Fibroblast of skin of left biceps (primary cell): ENCODE measurements at regions not wholly inside any gene's neighbourhood (a gene's known extent, or its start where the extent isn't known, plus 50 kb on each side); places are given as distances from the start of the nearest gene placed in this dataset.
"Not testable (repeated sequence)": the region's sequence is repeated elsewhere in the genome, so short reads cannot be mapped to it uniquely, and the experiment has no call there.

Experiments
- DNase-seq, 2 experiments: peaks; one replicate each; pipeline ENCODE4 v3.0.0-alpha.2; 2013; ENCODE audit warnings: low read depth in 2 of 2

- no peak for DNase-seq
Observed at GRCh38 chr18:43341014-43341413, 63.7 kb upstream of the SYT4 start.

GRCh38 chr18:43350176-43350575 lies 72.9 kb upstream of the SYT4 start:
- no peak for DNase-seq

GRCh38 chr18:43364535-43364934 lies 87.2 kb upstream of the SYT4 start:
- no peak for DNase-seq

GRCh38 chr18:43367895-43368294 lies 90.6 kb upstream of the SYT4 start:
- no peak for DNase-seq

- DNase-seq: not testable (repeated sequence)
Observed at GRCh38 chr18:43369311-43369710, 92.0 kb upstream of the SYT4 start.

GRCh38 chr18:43372773-43373172 lies 95.5 kb upstream of the SYT4 start:
- DNase-seq: no peak

GRCh38 chr18:43380104-43380672 lies 102.9 kb upstream of the SYT4 start:
- DNase-seq: no peak

GRCh38 chr18:43382641-43383403 lies 105.5 kb upstream of the SYT4 start:
- DNase-seq: no peak

- DNase-seq: no peak
Observed at GRCh38 chr18:43389163-43389562, 111.9 kb upstream of the SYT4 start.

- no peak for DNase-seq
Observed at GRCh38 chr18:43392168-43392567, 114.9 kb upstream of the SYT4 start.

GRCh38 chr18:43393174-43393573 lies 115.9 kb upstream of the SYT4 start:
- peak in 1 of 2 experiments; percentile 3 for DNase-seq

- DNase-seq: no peak
Observed at GRCh38 chr18:43396266-43396665, 119.0 kb upstream of the SYT4 start.

- no peak for DNase-seq
Observed at GRCh38 chr18:43398601-43399000, 121.3 kb upstream of the SYT4 start.

GRCh38 chr18:43405097-43405496 lies 127.8 kb upstream of the SYT4 start:
- DNase-seq: no peak

GRCh38 chr18:43414006-43414405 lies 136.7 kb upstream of the SYT4 start:
- no peak for DNase-seq

- no peak for DNase-seq
Observed at GRCh38 chr18:43420091-43420490, 142.8 kb upstream of the SYT4 start.

GRCh38 chr18:43420950-43421349 lies 143.7 kb upstream of the SYT4 start:
- no peak for DNase-seq

- no peak for DNase-seq
Observed at GRCh38 chr18:43422518-43422917, 145.2 kb upstream of the SYT4 start.

GRCh38 chr18:43435851-43436250 lies 158.6 kb upstream of the SYT4 start:
- DNase-seq: no peak

GRCh38 chr18:43442131-43442530 lies 164.8 kb upstream of the SYT4 start:
- no peak for DNase-seq

- no peak for DNase-seq
Observed at GRCh38 chr18:43442571-43442970, 165.3 kb upstream of the SYT4 start.

GRCh38 chr18:43465483-43465882 lies 188.2 kb upstream of the SYT4 start:
- DNase-seq: no peak

- DNase-seq: no peak
Observed at GRCh38 chr18:43471873-43472272, 194.6 kb upstream of the SYT4 start.

GRCh38 chr18:43481069-43481468 lies 203.8 kb upstream of the SYT4 start:
- no peak for DNase-seq
